Panc1 (cell line): ENCODE measurements at regions not wholly inside any gene's neighbourhood (a gene's known extent, or its start where the extent isn't known, plus 50 kb on each side); places are given as distances from the start of the nearest gene placed in this dataset.

Experiments
- ATAC-seq: fragments of 200-7000 bp; cut with Tn5 transposase; 2 replicates; pipeline ENCODE4 v1.9.1; 2020; ENCODE audit warnings: mild to moderate bottlenecking, moderate library complexity
- BruUV-seq: library from RNA; stranded (reverse); fragments of 400-500 nt; replicated peaks from 2 replicates; lab custom pipeline; 2021; lab: Mats Ljungman, UMichigan
- CTCF ChIA-PET: fragments of 300-600 bp; sonication (Branson Sonifier 250); formaldehyde crosslinking; loops from one replicate; lab custom pipeline; 2022; ENCODE audit warnings: antibody characterized with exemption; lab: Charles Lee
- POLR2A ChIA-PET: fragments of 300-600 bp; sonication (Branson Sonifier 250); formaldehyde crosslinking; loops from one replicate; lab custom pipeline; 2022; ENCODE audit warnings: antibody characterized with exemption; lab: Charles Lee
- DNase-seq: peaks from one replicate; pipeline ENCODE4 v3.0.0-alpha.2; 2010; ENCODE audit warnings: low read depth, low spot score
- H3K27ac ChIP-seq: 2 replicates; pipeline ENCODE4 v1.5.1; 2011; ENCODE audit warnings: mild to moderate bottlenecking, low read length, inconsistent platforms
- H3K27me3 ChIP-seq: fragments of 200-500 bp; sonication (Bioruptor generic); 2 replicates; pipeline ENCODE4 v1.6.0; 2014; ENCODE audit warnings: low read length, inconsistent platforms; ENCODE audit not compliant: control insufficient read depth, insufficient read depth
- H3K36me3 ChIP-seq: fragments of 200-500 bp; sonication (Bioruptor generic); 2 replicates; pipeline ENCODE4 v1.5.1; 2014; ENCODE audit warnings: inconsistent platforms, mild to moderate bottlenecking, low read length, moderate library complexity; ENCODE audit not compliant: control insufficient read depth, insufficient read depth
- H3K4me1 ChIP-seq: 2 replicates; pipeline ENCODE4 v1.5.1; 2011; ENCODE audit warnings: inconsistent platforms, mild to moderate bottlenecking, low read length, moderate library complexity; ENCODE audit not compliant: control insufficient read depth, insufficient read depth
- H3K4me3 ChIP-seq, 2 experiments: 2 replicates each; pipeline ENCODE4 v1.5.1; 2011 to 2012; ENCODE audit warnings: low read depth in 2 of 2, low read length in 2 of 2, mild to moderate bottlenecking in 2 of 2, inconsistent platforms in 1 of 2, moderate library complexity in 1 of 2
- H3K9me3 ChIP-seq: fragments of 200-500 bp; sonication (Bioruptor generic); 2 replicates; pipeline ENCODE4 v1.5.1; 2014; ENCODE audit warnings: low read depth, mild to moderate bottlenecking, inconsistent platforms, low read length, moderate library complexity; ENCODE audit not compliant: control insufficient read depth, insufficient read depth
- POLR2AphosphoS5 ChIP-seq: IDR thresholded peaks from 2 replicates; pipeline ENCODE4 v1.6.1; 2012; ENCODE audit warnings: mild to moderate bottlenecking, low read depth, low read length, moderate library complexity
- SIN3A ChIP-seq: IDR thresholded peaks from 2 replicates; pipeline ENCODE4 v1.6.1; 2012; ENCODE audit warnings: low read depth, mild to moderate bottlenecking, low read length, moderate library complexity, borderline replicate concordance; ENCODE audit not compliant: insufficient read depth
- TCF7L2 ChIP-seq: IDR thresholded peaks from 2 replicates; pipeline ENCODE4 v1.6.1; 2011; ENCODE audit warnings: mild to moderate bottlenecking, low read depth, low read length, inconsistent platforms
- in situ Hi-C: cut with HindIII; loops from 2 replicates; pipeline ENCODE4 v1.10.0; 2016; ENCODE audit warnings: low sequenced_read_pairs, low pct_unique_long_range_greater_than_20kb
- intact Hi-C: fragments of 100-400 bp; cut with micrococcal nuclease; formaldehyde crosslinking; loops from one replicate; pipeline ENCODE4 v1.10.0; 2022; ENCODE audit not compliant: unreplicated experiment
- TF ChIP-seq, protein P1 (sequence below): fragments of 450-650 bp; IDR thresholded peaks from 2 replicates; pipeline ENCODE4 v1.5.1; 2017; ENCODE audit warnings: mild to moderate bottlenecking
- TF ChIP-seq, protein P2 (sequence below), 2 experiments: IDR thresholded peaks; 2 replicates each; pipeline ENCODE4 v1.6.1; 2011 to 2012; ENCODE audit warnings: low read depth in 2 of 2, control low read depth in 1 of 2, low read length in 1 of 2, mild to moderate bottlenecking in 1 of 2, moderate library complexity in 1 of 2; ENCODE audit not compliant: insufficient read depth in 1 of 2

DNA sequence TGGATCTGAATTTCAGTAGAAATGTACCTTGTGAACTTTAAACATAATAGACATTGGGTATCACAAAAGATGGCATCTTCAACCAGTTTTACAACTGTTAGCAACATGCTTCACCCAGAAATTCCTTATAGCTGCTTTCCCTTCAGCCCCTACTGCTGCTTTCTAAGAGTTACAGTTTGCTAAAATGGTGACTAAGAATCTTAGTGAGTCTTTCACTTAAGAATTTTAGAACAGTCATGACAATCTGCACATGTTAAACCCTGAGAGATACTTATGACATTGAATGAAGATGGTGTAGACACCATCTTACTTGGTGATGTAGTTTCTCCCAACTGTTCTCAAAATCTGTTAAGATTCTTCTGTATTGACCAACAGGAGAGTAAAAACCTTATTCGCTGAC, 129.7 kb upstream of the UBE2E1 start:
- ATAC-seq, result no peak
- ChIA-PET POLR2A (no interaction called here), CTCF (interaction anchor here (0.6 kb wide), 1 partner anchor 230 kb away, joined by 4 read pairs; no protein-coding TSS in a partner anchor)
- no peak for DNase-seq
- Histone ChIP-seq H3K4me1 (peaks cover 7% of the 10 kb centered on the region), H3K36me3 (no peaks in the 10 kb centered on the region), H3K9me3 (no peaks in the 10 kb centered on the region; the same call in 1 of the 2 replicates), H3K27ac (peak overlapping the region; percentile 10; the same call in 1 of the 2 replicates), H3K27me3 (no peaks in the 10 kb centered on the region), H3K4me3 (no peak overlapping the region)
- TF ChIP-seq TCF7L2 (no peak), SIN3A (no peak), POLR2AphosphoS5 (no peak)
- TF ChIP-seq, protein P1, sequence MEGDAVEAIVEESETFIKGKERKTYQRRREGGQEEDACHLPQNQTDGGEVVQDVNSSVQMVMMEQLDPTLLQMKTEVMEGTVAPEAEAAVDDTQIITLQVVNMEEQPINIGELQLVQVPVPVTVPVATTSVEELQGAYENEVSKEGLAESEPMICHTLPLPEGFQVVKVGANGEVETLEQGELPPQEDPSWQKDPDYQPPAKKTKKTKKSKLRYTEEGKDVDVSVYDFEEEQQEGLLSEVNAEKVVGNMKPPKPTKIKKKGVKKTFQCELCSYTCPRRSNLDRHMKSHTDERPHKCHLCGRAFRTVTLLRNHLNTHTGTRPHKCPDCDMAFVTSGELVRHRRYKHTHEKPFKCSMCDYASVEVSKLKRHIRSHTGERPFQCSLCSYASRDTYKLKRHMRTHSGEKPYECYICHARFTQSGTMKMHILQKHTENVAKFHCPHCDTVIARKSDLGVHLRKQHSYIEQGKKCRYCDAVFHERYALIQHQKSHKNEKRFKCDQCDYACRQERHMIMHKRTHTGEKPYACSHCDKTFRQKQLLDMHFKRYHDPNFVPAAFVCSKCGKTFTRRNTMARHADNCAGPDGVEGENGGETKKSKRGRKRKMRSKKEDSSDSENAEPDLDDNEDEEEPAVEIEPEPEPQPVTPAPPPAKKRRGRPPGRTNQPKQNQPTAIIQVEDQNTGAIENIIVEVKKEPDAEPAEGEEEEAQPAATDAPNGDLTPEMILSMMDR, result no peak
- TF ChIP-seq, protein P2, sequence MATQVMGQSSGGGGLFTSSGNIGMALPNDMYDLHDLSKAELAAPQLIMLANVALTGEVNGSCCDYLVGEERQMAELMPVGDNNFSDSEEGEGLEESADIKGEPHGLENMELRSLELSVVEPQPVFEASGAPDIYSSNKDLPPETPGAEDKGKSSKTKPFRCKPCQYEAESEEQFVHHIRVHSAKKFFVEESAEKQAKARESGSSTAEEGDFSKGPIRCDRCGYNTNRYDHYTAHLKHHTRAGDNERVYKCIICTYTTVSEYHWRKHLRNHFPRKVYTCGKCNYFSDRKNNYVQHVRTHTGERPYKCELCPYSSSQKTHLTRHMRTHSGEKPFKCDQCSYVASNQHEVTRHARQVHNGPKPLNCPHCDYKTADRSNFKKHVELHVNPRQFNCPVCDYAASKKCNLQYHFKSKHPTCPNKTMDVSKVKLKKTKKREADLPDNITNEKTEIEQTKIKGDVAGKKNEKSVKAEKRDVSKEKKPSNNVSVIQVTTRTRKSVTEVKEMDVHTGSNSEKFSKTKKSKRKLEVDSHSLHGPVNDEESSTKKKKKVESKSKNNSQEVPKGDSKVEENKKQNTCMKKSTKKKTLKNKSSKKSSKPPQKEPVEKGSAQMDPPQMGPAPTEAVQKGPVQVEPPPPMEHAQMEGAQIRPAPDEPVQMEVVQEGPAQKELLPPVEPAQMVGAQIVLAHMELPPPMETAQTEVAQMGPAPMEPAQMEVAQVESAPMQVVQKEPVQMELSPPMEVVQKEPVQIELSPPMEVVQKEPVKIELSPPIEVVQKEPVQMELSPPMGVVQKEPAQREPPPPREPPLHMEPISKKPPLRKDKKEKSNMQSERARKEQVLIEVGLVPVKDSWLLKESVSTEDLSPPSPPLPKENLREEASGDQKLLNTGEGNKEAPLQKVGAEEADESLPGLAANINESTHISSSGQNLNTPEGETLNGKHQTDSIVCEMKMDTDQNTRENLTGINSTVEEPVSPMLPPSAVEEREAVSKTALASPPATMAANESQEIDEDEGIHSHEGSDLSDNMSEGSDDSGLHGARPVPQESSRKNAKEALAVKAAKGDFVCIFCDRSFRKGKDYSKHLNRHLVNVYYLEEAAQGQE (IDR thresholded peaks at IDR 0.05; ENCODE audit: insufficient read depth in 1 of 2, low read depth in 2 of 2, low read length in 1 of 2), result no peak
- in situ Hi-C loops (no loop called here), intact Hi-C loops (no loop called here)
- BruUV-seq, result no TSS peak

DNA sequence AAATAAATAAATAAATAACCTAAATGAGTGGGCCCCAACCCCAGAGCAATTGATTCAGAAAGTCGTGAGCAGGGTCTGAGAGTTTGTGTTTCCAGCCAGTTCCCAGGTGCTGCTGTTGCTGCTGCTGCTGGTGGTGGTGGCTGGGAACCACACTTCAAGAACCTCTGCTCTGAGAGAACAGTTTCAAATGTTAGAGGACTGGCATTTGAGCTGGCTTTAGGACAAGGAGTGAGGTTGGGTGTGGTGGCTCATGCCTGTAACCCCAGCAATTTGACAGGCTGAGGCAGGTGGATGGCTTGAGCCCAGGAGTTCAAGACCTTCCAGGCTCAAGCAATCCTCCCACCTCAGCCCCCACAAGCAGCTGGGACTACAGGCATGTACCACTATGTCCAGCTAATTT, 123.1 kb upstream of the UBE2E1 start:
- in situ Hi-C loops, result no loop called here
- no peak overlapping the region for H3K4me3 ChIP-seq
- ATAC-seq, result no peak

More for the DNA sequence above, 123.1 kb upstream of the UBE2E1 start:
- peaks cover 23% of the 10 kb centered on the region for H3K4me1 ChIP-seq
- H3K9me3 ChIP-seq, result no peaks in the 10 kb centered on the region
- no peak for DNase-seq
- intact Hi-C loops, result no loop called here
- CTCF ChIA-PET, result interaction anchor here (0.7 kb wide), 1 partner anchor 33 kb away, joined by 3 read pairs; no protein-coding TSS in a partner anchor
- POLR2A ChIA-PET, result no interaction called here
- H3K27ac ChIP-seq, result 0 out of 2 replicates have a peak overlapping the region, but pooled peaks have one; percentile 0
- H3K36me3 ChIP-seq, result no peaks in the 10 kb centered on the region
- TF ChIP-seq, protein P1, result no peak
- TF ChIP-seq SIN3A, result no peak
- TF ChIP-seq TCF7L2, result no peak
- TF ChIP-seq, protein P2 (IDR thresholded peaks at IDR 0.05; ENCODE audit: insufficient read depth in 1 of 2, low read depth in 2 of 2, low read length in 1 of 2), result no peak
- no peak for TF ChIP-seq POLR2AphosphoS5
- H3K27me3 ChIP-seq, result no peaks in the 10 kb centered on the region
- BruUV-seq, result no TSS peak
